ENCODE measurements at regions not wholly inside any gene's neighbourhood (a gene's known extent, or its start where the extent isn't known, plus 50 kb on each side); places are given as distances from the start of the nearest gene placed in this dataset.

- TF ChIP-seq EZH2phosphoT487 (IDR thresholded peaks at IDR 0.05; ENCODE audit: unreplicated experiment) (no peak), EZH2 (IDR thresholded peaks at IDR 0.05; ENCODE audit: low read depth, unreplicated experiment) (no peak), CTCF (conservative IDR thresholded peaks at IDR 0.05; ENCODE audit: low read depth in 2 of 2) (no peak)
These were observed 96.5 kb upstream of the AHI1 start for GRCh38 chr6:135594000-135594399.

Data from GM23338 (cell line).